ENCODE measurements at regions not wholly inside any gene's neighbourhood (a gene's known extent, or its start where the extent isn't known, plus 50 kb on each side); places are given as distances from the start of the nearest gene placed in this dataset.

GRCh38 chrX:22395372-22395771 lies 122.7 kb downstream of the CBLL2 start:
- DNase-seq (ENCODE audit: low read depth): no peak

GRCh38 chrX:22396408-22396807 lies 123.7 kb downstream of the CBLL2 start:
- DNase-seq (ENCODE audit: low read depth): no peak

- no peak for DNase-seq (ENCODE audit: low read depth)
These were observed 124.9 kb downstream of the CBLL2 start for GRCh38 chrX:22397566-22397965.

GRCh38 chrX:22399437-22400192 lies 126.9 kb downstream of the CBLL2 start:
- no peak for DNase-seq (ENCODE audit: low read depth)

GRCh38 chrX:22404297-22404696 lies 131.6 kb downstream of the CBLL2 start:
- no peak for DNase-seq (ENCODE audit: low read depth)

GRCh38 chrX:22406201-22406737 lies 133.6 kb downstream of the CBLL2 start:
- no peak for DNase-seq (ENCODE audit: low read depth)

GRCh38 chrX:22409418-22409817 lies 136.7 kb downstream of the CBLL2 start:
- DNase-seq (ENCODE audit: low read depth): no peak

- no peak for DNase-seq (ENCODE audit: low read depth)
These were observed 151.6 kb downstream of the CBLL2 start for GRCh38 chrX:22424122-22424915.

- no peak for DNase-seq (ENCODE audit: low read depth)
These were observed 152.2 kb downstream of the CBLL2 start for GRCh38 chrX:22424919-22425318.

GRCh38 chrX:22429704-22430103 lies 157.0 kb downstream of the CBLL2 start:
- no peak for DNase-seq (ENCODE audit: low read depth)

GRCh38 chrX:22430701-22431100 lies 158.0 kb downstream of the CBLL2 start:
- no peak for DNase-seq (ENCODE audit: low read depth)

GRCh38 chrX:22433292-22434070 lies 160.8 kb downstream of the CBLL2 start:
- DNase-seq (ENCODE audit: low read depth): no peak

- no peak for DNase-seq (ENCODE audit: low read depth)
These were observed 173.2 kb downstream of the CBLL2 start for GRCh38 chrX:22445880-22446279.

GRCh38 chrX:22462959-22463358 lies 190.2 kb downstream of the CBLL2 start:
- no peak for DNase-seq (ENCODE audit: low read depth)

GRCh38 chrX:22467571-22467970 lies 194.9 kb downstream of the CBLL2 start:
- DNase-seq (ENCODE audit: low read depth): no peak

GRCh38 chrX:22481436-22481835 lies 208.7 kb downstream of the CBLL2 start:
- no peak for DNase-seq (ENCODE audit: low read depth)

GRCh38 chrX:22486296-22486695 lies 213.6 kb downstream of the CBLL2 start:
- no peak for DNase-seq (ENCODE audit: low read depth)

GRCh38 chrX:22516893-22517292 lies 244.2 kb downstream of the CBLL2 start:
- DNase-seq (ENCODE audit: low read depth): no peak

- DNase-seq (ENCODE audit: low read depth): no peak
These were observed 247.6 kb downstream of the CBLL2 start for GRCh38 chrX:22520128-22520828.

- no peak for DNase-seq (ENCODE audit: low read depth)
These were observed 253.6 kb downstream of the CBLL2 start for GRCh38 chrX:22526339-22526738.

GRCh38 chrX:22527302-22527701 lies 254.6 kb downstream of the CBLL2 start:
- no peak for DNase-seq (ENCODE audit: low read depth)

- no peak for DNase-seq (ENCODE audit: low read depth)
These were observed 261.2 kb downstream of the CBLL2 start for GRCh38 chrX:22533898-22534297.
